HEK293T (cell line): ENCODE measurements at regions not wholly inside any gene's neighbourhood (a gene's known extent, or its start where the extent isn't known, plus 50 kb on each side); places are given as distances from the start of the nearest gene placed in this dataset.

ENCODE experiments used
- CTCF ChIA-PET: fragments of 350-600 bp; formaldehyde crosslinking; extraction: SDS; loops from one replicate; lab custom pipeline; 2021; ENCODE audit warnings: antibody characterized with exemption, inconsistent platforms; lab: Yijun Ruan, JAX
- POLR2A ChIA-PET: fragments of 350-600 bp; formaldehyde crosslinking; extraction: SDS; loops from one replicate; lab custom pipeline; 2020; ENCODE audit warnings: antibody characterized with exemption, inconsistent platforms; lab: Yijun Ruan, JAX
- DNase-seq: peaks from one replicate; pipeline ENCODE4 v3.0.0; 2012; ENCODE audit warnings: mixed read lengths; ENCODE audit errors: extremely low spot score
- ARNT ChIP-seq: fragments of 450-650 bp; IDR thresholded peaks from 2 replicates; pipeline ENCODE4 v1.6.1; 2017; ENCODE audit warnings: mild to moderate bottlenecking
- BHLHE40 ChIP-seq: fragments of 450-650 bp; IDR thresholded peaks from 2 replicates; pipeline ENCODE4 v1.6.1; 2016; ENCODE audit warnings: mild to moderate bottlenecking, moderate library complexity, borderline replicate concordance
- CTBP1 ChIP-seq: fragments of 450-650 bp; IDR thresholded peaks from 2 replicates; pipeline ENCODE4 v1.6.1; 2016; ENCODE audit warnings: borderline replicate concordance
- ELF4 ChIP-seq: fragments of 450-650 bp; IDR thresholded peaks from 2 replicates; pipeline ENCODE4 v1.6.1; 2017; ENCODE audit warnings: antibody characterized with exemption
- FOXA1 ChIP-seq: fragments of 450-650 bp; IDR thresholded peaks from 2 replicates; pipeline ENCODE4 v1.6.1; 2016; ENCODE audit warnings: mild to moderate bottlenecking
- FOXK2 ChIP-seq: fragments of 450-650 bp; IDR thresholded peaks from 2 replicates; pipeline ENCODE4 v1.6.1; 2016; ENCODE audit warnings: mild to moderate bottlenecking
- FOXM1 ChIP-seq: fragments of 450-650 bp; IDR thresholded peaks from 2 replicates; pipeline ENCODE4 v1.6.1; 2017; ENCODE audit warnings: mild to moderate bottlenecking, borderline replicate concordance
- HDGF ChIP-seq: fragments of 450-650 bp; IDR thresholded peaks from 2 replicates; pipeline ENCODE4 v1.6.1; 2017; ENCODE audit warnings: antibody characterized with exemption, borderline replicate concordance
- L3MBTL2 ChIP-seq: fragments of 450-650 bp; conservative IDR thresholded peaks from 2 replicates; pipeline ENCODE4 v1.6.1; 2016; ENCODE audit warnings: mild to moderate bottlenecking
- LEF1 ChIP-seq: fragments of 450-650 bp; IDR thresholded peaks from 2 replicates; pipeline ENCODE4 v1.6.1; 2017; ENCODE audit warnings: mild to moderate bottlenecking, borderline replicate concordance
- NFRKB ChIP-seq: fragments of 450-650 bp; IDR thresholded peaks from 2 replicates; pipeline ENCODE4 v1.6.1; 2016; ENCODE audit warnings: mild to moderate bottlenecking, moderate library complexity
- PKNOX1 ChIP-seq: fragments of 450-650 bp; IDR thresholded peaks from 2 replicates; pipeline ENCODE4 v1.6.1; 2016
- SP1 ChIP-seq: fragments of 450-650 bp; IDR thresholded peaks from 2 replicates; pipeline ENCODE4 v1.6.1; 2017
- SUZ12 ChIP-seq: fragments of 450-650 bp; IDR thresholded peaks from 2 replicates; pipeline ENCODE4 v1.6.1; 2016; ENCODE audit warnings: mild to moderate bottlenecking
- TARDBP ChIP-seq: fragments of 450-650 bp; IDR thresholded peaks from 2 replicates; pipeline ENCODE4 v1.6.1; 2016
- ZNF384 ChIP-seq: fragments of 450-650 bp; IDR thresholded peaks from 2 replicates; pipeline ENCODE4 v1.6.1; 2016

DNA sequence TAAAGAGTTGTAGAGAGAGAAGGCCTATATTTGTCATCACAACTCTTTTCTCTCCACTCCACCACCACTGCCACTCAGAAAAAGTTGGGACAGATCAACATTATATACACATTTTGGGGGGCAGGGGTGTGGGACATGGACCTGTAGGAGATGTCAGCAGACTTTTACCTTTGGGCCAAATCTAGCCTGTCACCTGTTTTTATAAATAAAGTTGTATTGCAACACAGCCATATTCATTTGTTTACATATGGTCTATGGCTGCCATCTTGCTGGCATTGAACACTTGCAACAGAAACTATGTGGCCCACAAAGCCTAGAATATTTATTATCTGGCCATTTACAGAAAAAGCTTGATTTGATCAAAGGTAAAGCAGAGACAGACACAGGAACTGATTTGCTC lies 250.7 kb downstream of the BTG1 start:
- POLR2A ChIA-PET, result no interaction called here
- no peak for DNase-seq
- CTCF ChIA-PET, result no interaction called here
- TF ChIP-seq ARNT, result no peak
- no peak for TF ChIP-seq ZNF384
- no peak for TF ChIP-seq TARDBP
- no peak for TF ChIP-seq NFRKB
- TF ChIP-seq HDGF, result no peak
- TF ChIP-seq CTBP1, result no peak
- no peak for TF ChIP-seq FOXA1
- TF ChIP-seq ELF4, result no peak
- TF ChIP-seq BHLHE40, result no peak
- TF ChIP-seq SUZ12, result no peak

GRCh38 chr12:91893476-91893875 lies 252.2 kb downstream of the BTG1 start:
- no peak for DNase-seq
- no peak for TF ChIP-seq TARDBP
- ChIA-PET CTCF (no interaction called here), POLR2A (no interaction called here)

DNA sequence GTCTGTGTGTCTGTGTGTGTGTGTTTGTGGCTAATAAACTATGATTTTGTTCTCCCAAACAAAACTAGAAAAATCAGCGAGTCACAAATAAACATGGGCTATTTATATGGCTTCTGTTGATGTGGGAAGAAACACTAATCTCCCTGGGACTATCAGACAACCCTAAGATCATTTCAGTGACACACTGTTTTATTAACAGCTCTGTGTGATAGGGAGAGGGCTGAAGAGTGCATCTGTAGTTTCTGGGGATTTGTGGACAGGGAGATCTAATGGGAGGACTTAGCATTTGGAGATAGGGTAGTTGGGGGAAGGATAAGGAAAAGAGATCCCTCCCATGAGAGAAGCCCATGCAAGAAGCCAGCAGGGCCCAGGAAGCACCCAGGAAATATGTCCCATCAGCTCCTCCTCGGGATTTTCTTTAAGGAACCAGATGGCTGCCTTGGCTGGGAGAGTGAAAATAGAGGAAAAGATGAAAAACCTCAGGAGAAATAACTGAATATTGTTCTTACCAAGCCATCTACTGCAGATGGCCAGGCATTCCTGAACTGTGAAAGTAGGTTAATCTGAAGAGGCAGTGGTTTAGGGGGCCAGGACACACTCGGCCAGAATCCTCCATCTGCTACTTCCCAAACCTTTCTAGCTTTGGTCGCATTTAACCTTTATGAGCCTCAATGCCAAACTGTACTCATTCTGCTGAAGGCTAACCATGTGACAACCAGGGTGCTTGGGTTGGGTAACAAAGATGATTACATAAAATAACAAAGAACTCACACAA lies 253.4 kb downstream of the BTG1 start:
- DNase-seq, result no peak
- ChIA-PET POLR2A (no interaction called here), CTCF (no interaction called here)
- TF ChIP-seq LEF1, result no peak
- TF ChIP-seq BHLHE40, result no peak
- no peak for TF ChIP-seq FOXK2
- no peak for TF ChIP-seq TARDBP
- TF ChIP-seq L3MBTL2, result no peak
- no peak for TF ChIP-seq CTBP1
- TF ChIP-seq SP1, result no peak
- no peak for TF ChIP-seq ELF4
- TF ChIP-seq ARNT, result no peak
- no peak for TF ChIP-seq FOXM1
- no peak for TF ChIP-seq PKNOX1
- TF ChIP-seq NFRKB, result no peak
- TF ChIP-seq FOXA1, result no peak
- no peak for TF ChIP-seq SUZ12
- TF ChIP-seq ZNF384, result no peak
- TF ChIP-seq HDGF, result no peak

DNA sequence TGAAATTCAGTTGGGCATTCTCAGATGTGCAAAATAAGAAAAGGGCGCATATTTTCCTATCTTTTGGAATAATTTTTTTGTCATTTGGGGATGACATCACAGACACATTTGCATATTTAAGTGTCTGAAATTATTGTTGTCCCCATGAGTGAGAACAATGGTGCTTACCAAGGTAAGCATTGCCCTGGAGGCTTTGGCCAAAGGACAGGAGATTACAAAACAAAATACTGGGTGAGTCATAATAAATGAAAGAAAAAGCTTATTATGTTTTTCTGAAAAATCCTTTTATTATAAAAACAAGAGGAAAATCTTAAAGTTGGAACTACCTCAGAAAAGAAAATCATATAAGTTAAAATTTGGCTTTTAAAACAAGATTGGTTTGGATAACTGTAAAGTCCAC lies 254.9 kb downstream of the BTG1 start:
- no peak for TF ChIP-seq NFRKB
- TF ChIP-seq ELF4, result no peak
- no peak for TF ChIP-seq LEF1
- TF ChIP-seq HDGF, result no peak
- TF ChIP-seq BHLHE40, result no peak
- no peak for TF ChIP-seq TARDBP
- no peak for TF ChIP-seq FOXA1
- TF ChIP-seq SUZ12, result no peak
- no peak for TF ChIP-seq ZNF384
- TF ChIP-seq SP1, result no peak
- no peak for TF ChIP-seq L3MBTL2
- ChIA-PET POLR2A (no interaction called here), CTCF (no interaction called here)
- DNase-seq, result no peak

DNA sequence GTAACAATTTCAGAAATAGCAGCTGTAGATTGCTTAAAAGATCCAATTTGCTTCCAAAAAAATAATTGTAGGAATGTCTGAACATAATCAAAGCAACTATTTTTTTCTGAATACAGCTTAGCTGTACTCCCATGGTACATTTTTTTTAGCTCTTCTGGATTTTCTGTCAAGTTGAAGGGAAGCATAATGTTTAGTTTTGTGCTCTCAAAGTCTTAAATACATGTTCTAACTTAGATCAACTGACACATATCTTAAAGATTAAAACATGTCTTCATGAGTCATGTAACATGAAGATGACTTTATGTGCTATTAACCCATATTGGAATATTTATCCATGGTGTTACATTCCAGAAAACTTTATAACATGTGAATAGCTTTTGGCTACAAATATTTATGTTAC lies 255.7 kb downstream of the BTG1 start:
- ChIA-PET POLR2A (no interaction called here), CTCF (no interaction called here)
- TF ChIP-seq FOXA1 (no peak), FOXM1 (no peak), CTBP1 (no peak), SUZ12 (no peak), LEF1 (no peak), BHLHE40 (no peak), ARNT (no peak), ELF4 (no peak), HDGF (no peak), PKNOX1 (no peak), ZNF384 (no peak), TARDBP (no peak), FOXK2 (no peak), L3MBTL2 (no peak), SP1 (no peak), NFRKB (no peak)
- DNase-seq, result no peak

DNA sequence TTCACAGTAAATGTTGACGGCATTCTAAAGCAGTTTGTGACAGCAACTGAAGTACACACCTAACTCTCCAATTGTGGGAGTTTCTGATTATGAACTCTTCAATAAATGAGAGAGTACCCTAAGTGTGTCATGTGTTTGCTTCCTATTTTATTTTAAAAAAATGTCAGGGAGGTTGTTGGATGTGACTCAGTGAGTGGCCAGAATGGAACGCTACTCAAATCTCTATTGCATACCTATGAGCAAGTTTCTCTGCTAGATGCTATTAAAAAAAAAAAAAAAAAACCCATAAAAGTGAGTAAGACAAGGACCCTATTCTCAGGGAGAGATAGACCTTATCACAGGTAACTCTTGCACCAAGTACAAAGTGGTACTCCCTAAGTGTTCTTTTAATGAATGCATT lies 256.6 kb downstream of the BTG1 start:
- ChIA-PET CTCF (no interaction called here), POLR2A (no interaction called here)
- DNase-seq, result no peak
- TF ChIP-seq SP1 (no peak), FOXA1 (no peak), ZNF384 (no peak), LEF1 (no peak)

DNA sequence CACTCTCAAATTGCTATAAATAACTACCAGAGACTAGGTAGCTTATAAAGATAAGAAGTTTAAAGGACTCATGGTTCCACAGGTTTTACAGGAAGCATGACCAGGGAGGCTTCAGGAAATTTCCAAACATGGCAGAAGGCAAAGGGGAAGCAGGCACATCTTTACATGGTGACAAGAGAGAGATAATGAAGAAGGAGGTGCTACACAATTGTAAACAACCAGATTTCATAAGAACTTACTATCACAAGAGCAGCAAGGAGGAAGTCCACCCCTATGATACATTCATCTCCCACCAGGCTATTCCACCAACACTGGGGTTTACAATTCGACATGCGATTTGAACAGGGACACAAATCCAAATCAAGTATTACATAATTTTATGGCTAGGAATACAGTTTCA lies 257.7 kb downstream of the BTG1 start:
- ChIA-PET POLR2A (no interaction called here), CTCF (no interaction called here)

More for the DNA sequence above, 257.7 kb downstream of the BTG1 start:
- TF ChIP-seq HDGF, result no peak
- no peak for TF ChIP-seq TARDBP
- TF ChIP-seq NFRKB, result no peak
- TF ChIP-seq SUZ12, result no peak
- TF ChIP-seq BHLHE40, result no peak
- no peak for TF ChIP-seq FOXK2
- no peak for TF ChIP-seq FOXA1
- no peak for TF ChIP-seq L3MBTL2
- TF ChIP-seq FOXM1, result no peak
- no peak for TF ChIP-seq ARNT
- TF ChIP-seq CTBP1, result no peak
- no peak for TF ChIP-seq SP1
- TF ChIP-seq LEF1, result no peak
- TF ChIP-seq ELF4, result no peak
- no peak for TF ChIP-seq ZNF384
- TF ChIP-seq PKNOX1, result no peak
- DNase-seq, result no peak
